H9 (cell line): ENCODE measurements at regions not wholly inside any gene's neighbourhood (a gene's known extent, or its start where the extent isn't known, plus 50 kb on each side); places are given as distances from the start of the nearest gene placed in this dataset.

Source experiments
- DNase-seq: peaks from one replicate; pipeline ENCODE4 v3.0.0-alpha.2; 2017
- H2AFZ ChIP-seq: one replicate; pipeline ENCODE4 v1.6.1; 2013; ENCODE audit warnings: mild to moderate bottlenecking, low read length, control low read depth, moderate library complexity
- H2AK5ac ChIP-seq: 2 replicates; pipeline ENCODE4 v1.6.1; 2013; ENCODE audit warnings: low read length, control low read depth, mixed read lengths; ENCODE audit not compliant: insufficient read length
- H2BK120ac ChIP-seq: one replicate; pipeline ENCODE4 v1.6.1; 2013; ENCODE audit warnings: low read depth, mild to moderate bottlenecking, low read length, control low read depth, inconsistent platforms; ENCODE audit not compliant: poor library complexity, severe bottlenecking
- H2BK12ac ChIP-seq: 2 replicates; pipeline ENCODE4 v1.6.1; 2013; ENCODE audit warnings: low read length, control low read depth, mixed read lengths, low read depth; ENCODE audit not compliant: insufficient read length
- H2BK15ac ChIP-seq: 2 replicates; pipeline ENCODE4 v1.6.1; 2013; ENCODE audit warnings: low read depth, low read length, control low read depth
- H2BK20ac ChIP-seq: one replicate; pipeline ENCODE4 v1.6.1; 2013; ENCODE audit warnings: low read depth, mild to moderate bottlenecking, low read length, control low read depth, inconsistent platforms; ENCODE audit not compliant: poor library complexity, severe bottlenecking
- H2BK5ac ChIP-seq: 2 replicates; pipeline ENCODE4 v1.6.1; 2013; ENCODE audit warnings: low read length, control low read depth, mixed read lengths; ENCODE audit not compliant: insufficient read length
- H3K14ac ChIP-seq: 2 replicates; pipeline ENCODE4 v1.6.1; 2013; ENCODE audit warnings: low read length, control low read depth; ENCODE audit not compliant: insufficient read depth
- H3K18ac ChIP-seq: 2 replicates; pipeline ENCODE4 v1.6.1; 2013; ENCODE audit warnings: low read depth, mild to moderate bottlenecking, mixed read lengths, low read length, control low read depth; ENCODE audit not compliant: insufficient read length
- H3K23ac ChIP-seq: 2 replicates; pipeline ENCODE4 v1.6.1; 2013; ENCODE audit warnings: low read length, control low read depth, mixed read lengths, low read depth; ENCODE audit not compliant: insufficient read length
- H3K23me2 ChIP-seq: 2 replicates; pipeline ENCODE4 v1.6.1; 2013; ENCODE audit warnings: low read depth, mild to moderate bottlenecking, mixed read lengths, low read length, control low read depth; ENCODE audit not compliant: insufficient read length, poor library complexity, severe bottlenecking
- H3K27ac ChIP-seq: 2 replicates; pipeline ENCODE4 v1.5.1; 2013; ENCODE audit warnings: low read length, control low read depth, mixed read lengths, low read depth; ENCODE audit not compliant: insufficient read length
- H3K27me3 ChIP-seq: 2 replicates; pipeline ENCODE4 v1.6.1; 2013; ENCODE audit warnings: low read length, control low read depth, inconsistent platforms; ENCODE audit not compliant: insufficient read depth
- H3K4ac ChIP-seq: 2 replicates; pipeline ENCODE4 v1.6.1; 2013; ENCODE audit warnings: low read depth, mild to moderate bottlenecking, control low read depth, inconsistent platforms, low read length, moderate library complexity
- H3K4me1 ChIP-seq: 2 replicates; pipeline ENCODE4 v1.6.1; 2013; ENCODE audit warnings: low read length, control low read depth, inconsistent platforms; ENCODE audit not compliant: insufficient read depth
- H3K4me2 ChIP-seq: 2 replicates; pipeline ENCODE4 v1.6.1; 2013; ENCODE audit warnings: low read length, control low read depth, mixed read lengths; ENCODE audit not compliant: insufficient read length, insufficient read depth
- H3K56ac ChIP-seq: 2 replicates; pipeline ENCODE4 v1.6.1; 2013; ENCODE audit warnings: low read depth, mild to moderate bottlenecking, mixed read lengths, low read length, control low read depth; ENCODE audit not compliant: insufficient read length
- H3K79me1 ChIP-seq: 2 replicates; pipeline ENCODE4 v1.6.1; 2013; ENCODE audit warnings: low read depth, mild to moderate bottlenecking, moderate library complexity, low read length, control low read depth, inconsistent platforms; ENCODE audit not compliant: insufficient read depth, poor library complexity, severe bottlenecking
- H3K79me2 ChIP-seq: 2 replicates; pipeline ENCODE4 v1.6.1; 2013; ENCODE audit warnings: low read length, control low read depth, inconsistent platforms; ENCODE audit not compliant: insufficient read depth
- H3K9ac ChIP-seq: 2 replicates; pipeline ENCODE4 v1.6.1; 2013; ENCODE audit warnings: low read length, control low read depth, mixed read lengths; ENCODE audit not compliant: insufficient read length; ENCODE audit errors: extremely low read depth
- H3K9me3 ChIP-seq: one replicate; pipeline ENCODE4 v1.6.1; 2013; ENCODE audit warnings: low read depth, low read length, inconsistent platforms; ENCODE audit not compliant: control insufficient read depth
- H3T11ph ChIP-seq: one replicate; pipeline ENCODE4 v1.6.1; 2013; ENCODE audit warnings: mild to moderate bottlenecking, low read length, control low read depth, inconsistent platforms
- H4K20me1 ChIP-seq: one replicate; pipeline ENCODE4 v1.6.1; 2013; ENCODE audit not compliant: control insufficient read depth, insufficient read length, insufficient read depth
- H4K5ac ChIP-seq: 2 replicates; pipeline ENCODE4 v1.6.1; 2013; ENCODE audit warnings: low read depth, mild to moderate bottlenecking, mixed read lengths, low read length, control low read depth; ENCODE audit not compliant: insufficient read length
- H4K8ac ChIP-seq: replicated peaks from 2 replicates; pipeline ENCODE4 v1.6.1; 2013; ENCODE audit warnings: low read length, control low read depth, mixed read lengths, low read depth; ENCODE audit not compliant: insufficient read length
- H4K91ac ChIP-seq: 2 replicates; pipeline ENCODE4 v1.6.1; 2013; ENCODE audit warnings: low read depth, mild to moderate bottlenecking, moderate library complexity, mixed read lengths, low read length, control low read depth; ENCODE audit not compliant: insufficient read length
- H3K27ac Mint-ChIP-seq, 3 experiments: 2 replicates in 2 of 3; 3 replicates in 1 of 3; pipeline ENCODE4 v1.8.0; 2020 to 2021; ENCODE audit warnings: mixed read lengths in 3 of 3, mild to moderate bottlenecking in 1 of 3, moderate library complexity in 1 of 3
- H3K27me3 Mint-ChIP-seq: 2 replicates; pipeline ENCODE4 v1.8.0; 2021; ENCODE audit warnings: low read depth, mild to moderate bottlenecking, moderate library complexity, mixed read lengths
- H3K36me3 Mint-ChIP-seq, 3 experiments: 2 replicates in 2 of 3; 3 replicates in 1 of 3; pipeline ENCODE4 v1.8.0; 2020 to 2021; ENCODE audit warnings: low read depth in 3 of 3, mixed read lengths in 3 of 3; ENCODE audit not compliant: insufficient read depth in 1 of 3
- H3K4me1 Mint-ChIP-seq, 2 experiments: 2 replicates each; pipeline ENCODE4 v1.8.0; 2020; ENCODE audit warnings: mixed read lengths in 2 of 2
- H3K4me3 Mint-ChIP-seq, 2 experiments: 2 replicates in 1 of 2; 3 replicates in 1 of 2; pipeline ENCODE4 v1.8.0; 2020 to 2021; ENCODE audit warnings: mild to moderate bottlenecking in 2 of 2, mixed read lengths in 2 of 2, moderate library complexity in 1 of 2
- H3K9me3 Mint-ChIP-seq, 2 experiments: 2 replicates in 1 of 2; 3 replicates in 1 of 2; pipeline ENCODE4 v1.8.0; 2020; ENCODE audit warnings: mild to moderate bottlenecking in 2 of 2, mixed read lengths in 2 of 2, moderate library complexity in 1 of 2
- TF ChIP-seq, protein P1 (sequence below): fragments of 200-600 bp; sonication (generic); conservative IDR thresholded peaks from 3 replicates; pipeline ENCODE4 v1.8.0; 2021; ENCODE audit warnings: antibody characterized with exemption, mild to moderate bottlenecking

DNA sequence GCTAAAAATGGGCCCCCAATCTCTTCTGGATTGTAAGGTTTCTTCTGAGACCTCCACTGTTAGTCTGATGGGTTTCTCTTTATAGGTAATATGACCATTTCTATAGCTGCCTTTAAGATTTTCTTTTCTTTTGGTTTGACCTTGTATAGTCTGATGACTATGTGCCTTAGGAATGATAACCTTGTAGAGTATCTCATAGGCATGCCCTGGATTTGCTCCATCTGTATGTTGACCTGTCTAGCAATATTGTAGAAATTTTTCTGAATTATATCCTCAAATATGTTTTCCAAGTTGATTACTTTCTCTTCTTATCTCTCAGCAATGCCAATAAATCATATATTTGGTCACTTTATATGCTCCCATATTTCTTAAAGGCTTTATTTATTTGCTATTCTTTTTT, 1403.8 kb upstream of the GOT2 start:
- H3K4me1 ChIP-seq: no peaks in the 10 kb centered on the region
- H4K5ac ChIP-seq: no peak overlapping the region
- no peaks in the 10 kb centered on the region for H3K27me3 ChIP-seq
- H3K4ac ChIP-seq: no peak overlapping the region
- TF ChIP-seq, protein P1, sequence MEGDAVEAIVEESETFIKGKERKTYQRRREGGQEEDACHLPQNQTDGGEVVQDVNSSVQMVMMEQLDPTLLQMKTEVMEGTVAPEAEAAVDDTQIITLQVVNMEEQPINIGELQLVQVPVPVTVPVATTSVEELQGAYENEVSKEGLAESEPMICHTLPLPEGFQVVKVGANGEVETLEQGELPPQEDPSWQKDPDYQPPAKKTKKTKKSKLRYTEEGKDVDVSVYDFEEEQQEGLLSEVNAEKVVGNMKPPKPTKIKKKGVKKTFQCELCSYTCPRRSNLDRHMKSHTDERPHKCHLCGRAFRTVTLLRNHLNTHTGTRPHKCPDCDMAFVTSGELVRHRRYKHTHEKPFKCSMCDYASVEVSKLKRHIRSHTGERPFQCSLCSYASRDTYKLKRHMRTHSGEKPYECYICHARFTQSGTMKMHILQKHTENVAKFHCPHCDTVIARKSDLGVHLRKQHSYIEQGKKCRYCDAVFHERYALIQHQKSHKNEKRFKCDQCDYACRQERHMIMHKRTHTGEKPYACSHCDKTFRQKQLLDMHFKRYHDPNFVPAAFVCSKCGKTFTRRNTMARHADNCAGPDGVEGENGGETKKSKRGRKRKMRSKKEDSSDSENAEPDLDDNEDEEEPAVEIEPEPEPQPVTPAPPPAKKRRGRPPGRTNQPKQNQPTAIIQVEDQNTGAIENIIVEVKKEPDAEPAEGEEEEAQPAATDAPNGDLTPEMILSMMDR: no peak
- H3K79me2 ChIP-seq: no peaks in the 10 kb centered on the region
- Mint-ChIP-seq H3K9me3 (peaks cover 16 to 18% of the 10 kb centered on the region in 2 experiments), H3K36me3 (peaks cover 0 to 10% (median 2%) of the 10 kb centered on the region in 3 experiments; a peak in 4 of 7 replicates), H3K27ac (no peak overlapping the region), H3K4me1 (peaks cover 2 to 3% of the 10 kb centered on the region in 2 experiments; a peak in 2 of 4 replicates), H3K27me3 (no peaks in the 10 kb centered on the region; the same call in 1 of the 2 replicates), H3K4me3 (no peak overlapping the region)
- H4K8ac ChIP-seq: no peak overlapping the region
- no peak overlapping the region for H2BK15ac ChIP-seq
- no peak overlapping the region for H3K18ac ChIP-seq
- H3K56ac ChIP-seq: no peak overlapping the region
- no peak overlapping the region for H2AK5ac ChIP-seq
- H2BK12ac ChIP-seq: no peak overlapping the region
- H3K14ac ChIP-seq: no peak overlapping the region
- no peak overlapping the region for H2AFZ ChIP-seq
- H2BK5ac ChIP-seq: no peak overlapping the region
- no peaks in the 10 kb centered on the region for H3K9me3 ChIP-seq
- no peak overlapping the region for H3K4me2 ChIP-seq
- H2BK20ac ChIP-seq: no peak overlapping the region
- no peak for DNase-seq
- no peak overlapping the region for H3K23ac ChIP-seq
- no peak overlapping the region for H3T11ph ChIP-seq
- no peak overlapping the region for H4K91ac ChIP-seq
- no peak overlapping the region for H3K9ac ChIP-seq
- no peak overlapping the region for H3K27ac ChIP-seq
- H3K79me1 ChIP-seq: no peaks in the 10 kb centered on the region
- H4K20me1 ChIP-seq: no peaks in the 10 kb centered on the region
- H2BK120ac ChIP-seq: no peak overlapping the region
- no peaks in the 10 kb centered on the region for H3K23me2 ChIP-seq
